Spleen (tissue), 11 donors: ENCODE measurements at regions not wholly inside any gene's neighbourhood (a gene's known extent, or its start where the extent isn't known, plus 50 kb on each side); places are given as distances from the start of the nearest gene placed in this dataset.

ENCODE experiments used
- DNase-seq: peaks from one replicate; pipeline ENCODE4 v3.0.0-alpha.2; 2020
- H3K27ac ChIP-seq, 8 donors: fragments of 200-600 bp; sonication (generic) in 7 of 8; 1 replicate in 4 of 8; 2 replicates in 4 of 8; pipeline versions ENCODE4 v1.5.0 to v1.8.0; 2016 to 2021; ENCODE audit warnings: inconsistent platforms in 4 of 8, mild to moderate bottlenecking in 4 of 8, moderate library complexity in 1 of 8
- H3K27me3 ChIP-seq, 7 donors: fragments of 200-600 bp; sonication (generic) in 6 of 7; replicated peaks in 1 of 7; 1 replicate in 4 of 7; 2 replicates in 3 of 7; pipeline versions ENCODE4 v1.5.0 to v1.8.0; 2016 to 2021; ENCODE audit warnings: inconsistent platforms in 3 of 7, mild to moderate bottlenecking in 1 of 7
- H3K36me3 ChIP-seq, 6 donors: fragments of 200-600 bp; sonication (generic) in 5 of 6; 1 replicate in 4 of 6; 2 replicates in 2 of 6; pipeline versions ENCODE4 v1.5.0 to v1.8.0; 2016 to 2021; ENCODE audit warnings: inconsistent platforms in 2 of 6
- H3K4me1 ChIP-seq, 6 donors: fragments of 200-600 bp; sonication (generic) in 5 of 6; 1 replicate in 3 of 6; 2 replicates in 3 of 6; pipeline versions ENCODE4 v1.5.0 to v1.8.0; 2016 to 2021; ENCODE audit warnings: inconsistent platforms in 3 of 6
- H3K4me3 ChIP-seq, 8 donors: fragments of 200-600 bp; sonication (generic) in 7 of 8; 1 replicate in 4 of 8; 2 replicates in 4 of 8; pipeline versions ENCODE4 v1.5.0 to v1.8.0; 2016 to 2021; ENCODE audit warnings: inconsistent platforms in 4 of 8, mild to moderate bottlenecking in 4 of 8, moderate library complexity in 2 of 8
- H3K9me3 ChIP-seq, 8 donors: fragments of 200-600 bp; sonication (generic) in 7 of 8; 1 replicate in 4 of 8; 2 replicates in 4 of 8; pipeline versions ENCODE4 v1.5.0 to v1.8.0; 2016 to 2021; ENCODE audit warnings: inconsistent platforms in 4 of 8
- CTCF ChIP-seq, 11 experiments: fragments of 200-600 bp in 7 of 11; fragments of 450-650 bp in 4 of 11; sonication (generic) in 4 of 11; IDR thresholded peaks in 8 of 11; conservative IDR thresholded peaks in 3 of 11; 1 replicate in 7 of 11; 2 replicates in 4 of 11; pipeline versions ENCODE4 v1.4.0 to v1.8.0; 2016 to 2021; ENCODE audit warnings: antibody characterized with exemption in 11 of 11, inconsistent platforms in 4 of 11, mild to moderate bottlenecking in 1 of 11
- POLR2A ChIP-seq, 3 donors: fragments of 450-650 bp; IDR thresholded peaks; one replicate each; pipeline ENCODE4 v1.5.1; 2017; ENCODE audit warnings: antibody characterized with exemption in 3 of 3, mild to moderate bottlenecking in 1 of 3
- POLR2AphosphoS5 ChIP-seq, 3 donors: sonication (generic); formaldehyde crosslinking; IDR thresholded peaks; one replicate each; pipeline ENCODE4 v1.5.1; 2017; ENCODE audit warnings: antibody characterized with exemption in 3 of 3
- WGBS, 5 donors: extraction: QIAGEN DNeasy Blood & Tissue Kit in 3 of 5; methylation state at CpG; one replicate each; pipeline versions ENCODE4 v1.1.5 to v1.1.7; 2013 to 2018; 5-methylcytosine and 5-hydroxymethylcytosine counted together
- intact Hi-C: fragments of 100-400 bp; cut with DNase I; formaldehyde crosslinking; loops from one replicate; pipeline ENCODE4 v1.15.0; 2023; ENCODE audit warnings: low total_unique reads
- donor health status: healthy with polysubstance abuse.
- donor health status: DM: no; HTN: no; CAD: no; lungs with moderate emphysema.
- donor health status: DM: no; HTN: no; CAD: no.
- donor health status: Bipolar disorder and iron deficiency.
- donor health status: healthy.
- donor health status: DM: no; HTN: no; CAD: no.
- donor health status: DM: yes; HTN: yes; CAD: no.

DNA sequence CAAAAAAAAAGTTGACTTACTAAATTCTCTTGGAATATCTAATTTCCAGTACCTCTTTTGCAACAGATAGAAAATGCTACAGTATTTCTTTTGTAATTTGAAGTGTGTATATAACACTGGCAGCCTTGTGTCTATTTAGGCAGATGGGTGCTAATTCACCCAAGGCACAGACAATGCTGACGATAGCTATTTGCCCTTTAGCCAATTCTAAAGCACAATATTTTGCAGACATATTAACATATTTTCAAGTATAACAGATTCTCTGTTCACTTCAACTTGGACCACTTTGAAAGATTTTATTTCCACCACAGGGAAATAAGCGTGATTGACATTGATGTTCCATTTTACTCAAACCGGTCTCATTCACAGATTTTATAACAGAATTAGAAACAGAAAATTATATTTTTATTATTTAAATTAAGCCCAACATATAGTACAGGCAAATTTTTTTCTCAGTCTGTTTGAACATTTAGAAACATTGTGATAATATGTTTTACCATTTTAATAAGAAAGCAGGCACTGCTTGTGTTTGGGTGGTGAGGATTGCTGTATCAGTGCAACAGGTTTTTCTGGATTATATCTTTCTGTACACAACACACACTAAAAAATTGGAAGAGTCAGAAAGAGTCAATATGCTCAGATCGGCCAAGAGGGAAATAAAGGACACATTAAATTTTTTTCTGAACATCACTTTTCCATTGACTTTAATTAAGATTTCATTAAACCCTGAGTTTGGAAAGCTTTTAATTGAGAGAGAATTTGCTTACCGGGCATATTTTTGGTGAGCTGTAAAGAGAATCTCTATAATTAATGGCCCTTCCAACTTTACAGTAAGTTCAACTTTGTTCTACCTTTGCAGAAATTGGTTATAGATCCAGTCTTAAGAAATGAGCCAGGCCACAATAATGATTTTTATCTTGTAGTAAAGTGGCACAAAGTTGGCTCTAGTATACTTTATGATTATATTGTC lies 327.3 kb upstream of the NR2F2 start:
- H3K9me3 ChIP-seq, result no peaks in the 10 kb centered on the region
- DNase-seq, result no peak
- no peaks in the 10 kb centered on the region for H3K27me3 ChIP-seq
- TF ChIP-seq POLR2AphosphoS5 (IDR thresholded peaks at IDR 0.05) (no peak), CTCF (IDR thresholded peaks at IDR 0.05 in 8 of 11, conservative IDR thresholded peaks at IDR 0.05 in 3 of 11) (no peak), POLR2A (IDR thresholded peaks at IDR 0.05) (no peak)
- no peak overlapping the region for H3K27ac ChIP-seq
- H3K36me3 ChIP-seq, result no peaks in the 10 kb centered on the region
- H3K4me3 ChIP-seq, result no peak overlapping the region
- intact Hi-C loops, result no loop called here
- WGBS, 5 donors, result 90 to 97% (median 95%) methylated on average over 5 of the region's 5 CpGs
- no peaks in the 10 kb centered on the region for H3K4me1 ChIP-seq

DNA sequence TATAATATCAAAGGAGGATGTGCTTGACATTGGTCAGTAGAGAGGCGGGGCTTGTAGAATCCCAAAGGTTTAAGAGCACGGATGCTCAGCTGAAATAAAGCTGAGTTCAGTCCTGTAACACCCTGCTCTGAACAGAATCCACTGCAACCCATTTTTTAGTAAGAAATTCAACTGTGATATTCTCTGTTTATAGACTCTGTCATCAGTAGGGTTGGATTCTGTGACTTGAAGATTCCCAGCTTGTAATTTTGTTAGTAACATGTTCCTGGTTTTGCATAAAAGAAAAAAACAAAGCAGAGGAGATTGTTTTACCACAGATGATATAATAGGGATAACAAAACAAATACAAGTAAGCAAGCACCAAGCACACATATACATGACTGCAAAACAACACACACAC lies 324.6 kb upstream of the NR2F2 start:
- Histone ChIP-seq H3K4me3 (no peak overlapping the region), H3K27me3 (no peaks in the 10 kb centered on the region), H3K36me3 (no peaks in the 10 kb centered on the region), H3K4me1 (no peaks in the 10 kb centered on the region), H3K9me3 (no peaks in the 10 kb centered on the region), H3K27ac (no peak overlapping the region)
- intact Hi-C loops, result no loop called here
- no peak for DNase-seq
- TF ChIP-seq POLR2A (IDR thresholded peaks at IDR 0.05), result no peak
- TF ChIP-seq POLR2AphosphoS5 (IDR thresholded peaks at IDR 0.05), result no peak
- no peak for TF ChIP-seq CTCF (IDR thresholded peaks at IDR 0.05 in 8 of 11, conservative IDR thresholded peaks at IDR 0.05 in 3 of 11)
- WGBS, 5 donors, result 83 to 94% (median 91%) methylated on average over 2 of the region's 2 CpGs

GRCh38 chr15:96011136-96011535 lies 319.4 kb upstream of the NR2F2 start:
- no peaks in the 10 kb centered on the region for H3K9me3 ChIP-seq
- DNase-seq, result no peak

More at GRCh38 chr15:96011136-96011535, 319.4 kb upstream of the NR2F2 start:
- no peaks in the 10 kb centered on the region for H3K4me1 ChIP-seq
- TF ChIP-seq POLR2A (IDR thresholded peaks at IDR 0.05), result no peak
- TF ChIP-seq POLR2AphosphoS5 (IDR thresholded peaks at IDR 0.05), result no peak
- TF ChIP-seq CTCF (IDR thresholded peaks at IDR 0.05 in 8 of 11, conservative IDR thresholded peaks at IDR 0.05 in 3 of 11), result no peak
- H3K4me3 ChIP-seq, result no peak overlapping the region
- H3K36me3 ChIP-seq, result no peaks in the 10 kb centered on the region
- intact Hi-C loops, result no loop called here
- no peaks in the 10 kb centered on the region for H3K27me3 ChIP-seq
- no peak overlapping the region for H3K27ac ChIP-seq
- 54 to 65% (median 57%) methylated on average over 5 of the region's 5 CpGs for WGBS, 5 donors
